GM12891 (cell line): ENCODE measurements at regions not wholly inside any gene's neighbourhood (a gene's known extent, or its start where the extent isn't known, plus 50 kb on each side); places are given as distances from the start of the nearest gene placed in this dataset.

Experiments
- POLR2A ChIP-seq: IDR thresholded peaks from 2 replicates; pipeline ENCODE4 v1.6.1; 2011; ENCODE audit warnings: low read depth, low read length, control low read depth
- POLR2AphosphoS5 ChIP-seq: IDR thresholded peaks from 2 replicates; pipeline ENCODE4 v1.6.1; 2011; ENCODE audit warnings: low read depth, low read length, control low read depth
- POU2F2 ChIP-seq: IDR thresholded peaks from 2 replicates; pipeline ENCODE4 v1.6.1; 2011; ENCODE audit warnings: low read depth, mild to moderate bottlenecking, control low read depth, low read length, moderate library complexity
- SPI1 ChIP-seq: IDR thresholded peaks from 2 replicates; pipeline ENCODE4 v1.6.1; 2011; ENCODE audit warnings: low read depth, low read length, control low read depth

DNA sequence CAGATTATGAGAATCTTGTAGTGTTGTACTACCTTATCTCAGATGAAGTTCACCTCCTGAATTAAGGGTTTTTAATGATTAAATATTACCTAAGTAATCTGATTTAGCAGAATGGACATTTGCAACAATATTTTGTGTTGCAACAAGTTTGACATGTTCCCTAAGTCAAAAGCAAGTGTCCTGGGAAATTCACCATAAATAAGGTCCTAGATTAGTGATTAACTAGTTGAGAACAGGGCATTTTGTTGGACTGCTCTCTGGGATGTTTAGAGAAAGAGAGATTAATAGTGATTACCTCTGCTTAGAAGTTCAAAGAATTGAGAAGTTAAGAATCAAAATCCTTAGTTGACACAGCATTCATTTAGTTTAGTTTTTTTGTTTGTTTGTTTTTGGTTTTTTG is 120.2 kb upstream of the MARCKS start:
- TF ChIP-seq POU2F2 (no peak), POLR2A (no peak), POLR2AphosphoS5 (no peak), SPI1 (no peak)
